Panc1 (cell line): ENCODE measurements at regions not wholly inside any gene's neighbourhood (a gene's known extent, or its start where the extent isn't known, plus 50 kb on each side); places are given as distances from the start of the nearest gene placed in this dataset.

ENCODE experiments used
- POLR2AphosphoS5 ChIP-seq: IDR thresholded peaks from 2 replicates; pipeline ENCODE4 v1.6.1; 2012; ENCODE audit warnings: mild to moderate bottlenecking, low read depth, low read length, moderate library complexity
- SIN3A ChIP-seq: IDR thresholded peaks from 2 replicates; pipeline ENCODE4 v1.6.1; 2012; ENCODE audit warnings: low read depth, mild to moderate bottlenecking, low read length, moderate library complexity, borderline replicate concordance; ENCODE audit not compliant: insufficient read depth
- TCF7L2 ChIP-seq: IDR thresholded peaks from 2 replicates; pipeline ENCODE4 v1.6.1; 2011; ENCODE audit warnings: mild to moderate bottlenecking, low read depth, low read length, inconsistent platforms
- TF ChIP-seq, protein P1 (sequence below): fragments of 450-650 bp; IDR thresholded peaks from 2 replicates; pipeline ENCODE4 v1.5.1; 2017; ENCODE audit warnings: mild to moderate bottlenecking
- TF ChIP-seq, protein P2 (sequence below), 2 experiments: IDR thresholded peaks; 2 replicates each; pipeline ENCODE4 v1.6.1; 2011 to 2012; ENCODE audit warnings: low read depth in 2 of 2, control low read depth in 1 of 2, low read length in 1 of 2, mild to moderate bottlenecking in 1 of 2, moderate library complexity in 1 of 2; ENCODE audit not compliant: insufficient read depth in 1 of 2

DNA sequence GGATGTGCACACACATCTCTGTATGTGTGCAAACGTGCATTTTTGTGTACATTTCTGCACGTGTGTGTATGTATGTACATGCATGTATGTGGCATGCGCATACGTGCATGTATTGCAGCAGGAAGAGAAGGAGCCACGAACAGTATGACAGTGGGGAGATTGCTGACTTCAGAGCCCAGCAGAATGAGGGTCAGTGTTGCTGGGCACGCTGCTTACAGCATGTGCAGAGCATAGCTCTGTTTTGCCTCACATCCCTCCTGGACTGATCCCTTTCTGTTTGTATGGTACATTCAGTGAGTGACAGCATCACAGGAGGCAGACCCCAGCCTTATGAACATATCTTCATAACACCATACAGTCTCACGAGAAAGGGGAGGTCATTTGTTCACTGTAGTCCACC is 934.0 kb upstream of the EEF2KMT start:
- TF ChIP-seq, protein P1, sequence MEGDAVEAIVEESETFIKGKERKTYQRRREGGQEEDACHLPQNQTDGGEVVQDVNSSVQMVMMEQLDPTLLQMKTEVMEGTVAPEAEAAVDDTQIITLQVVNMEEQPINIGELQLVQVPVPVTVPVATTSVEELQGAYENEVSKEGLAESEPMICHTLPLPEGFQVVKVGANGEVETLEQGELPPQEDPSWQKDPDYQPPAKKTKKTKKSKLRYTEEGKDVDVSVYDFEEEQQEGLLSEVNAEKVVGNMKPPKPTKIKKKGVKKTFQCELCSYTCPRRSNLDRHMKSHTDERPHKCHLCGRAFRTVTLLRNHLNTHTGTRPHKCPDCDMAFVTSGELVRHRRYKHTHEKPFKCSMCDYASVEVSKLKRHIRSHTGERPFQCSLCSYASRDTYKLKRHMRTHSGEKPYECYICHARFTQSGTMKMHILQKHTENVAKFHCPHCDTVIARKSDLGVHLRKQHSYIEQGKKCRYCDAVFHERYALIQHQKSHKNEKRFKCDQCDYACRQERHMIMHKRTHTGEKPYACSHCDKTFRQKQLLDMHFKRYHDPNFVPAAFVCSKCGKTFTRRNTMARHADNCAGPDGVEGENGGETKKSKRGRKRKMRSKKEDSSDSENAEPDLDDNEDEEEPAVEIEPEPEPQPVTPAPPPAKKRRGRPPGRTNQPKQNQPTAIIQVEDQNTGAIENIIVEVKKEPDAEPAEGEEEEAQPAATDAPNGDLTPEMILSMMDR, result no peak
- TF ChIP-seq POLR2AphosphoS5, result no peak
- TF ChIP-seq SIN3A, result no peak
- TF ChIP-seq, protein P2, sequence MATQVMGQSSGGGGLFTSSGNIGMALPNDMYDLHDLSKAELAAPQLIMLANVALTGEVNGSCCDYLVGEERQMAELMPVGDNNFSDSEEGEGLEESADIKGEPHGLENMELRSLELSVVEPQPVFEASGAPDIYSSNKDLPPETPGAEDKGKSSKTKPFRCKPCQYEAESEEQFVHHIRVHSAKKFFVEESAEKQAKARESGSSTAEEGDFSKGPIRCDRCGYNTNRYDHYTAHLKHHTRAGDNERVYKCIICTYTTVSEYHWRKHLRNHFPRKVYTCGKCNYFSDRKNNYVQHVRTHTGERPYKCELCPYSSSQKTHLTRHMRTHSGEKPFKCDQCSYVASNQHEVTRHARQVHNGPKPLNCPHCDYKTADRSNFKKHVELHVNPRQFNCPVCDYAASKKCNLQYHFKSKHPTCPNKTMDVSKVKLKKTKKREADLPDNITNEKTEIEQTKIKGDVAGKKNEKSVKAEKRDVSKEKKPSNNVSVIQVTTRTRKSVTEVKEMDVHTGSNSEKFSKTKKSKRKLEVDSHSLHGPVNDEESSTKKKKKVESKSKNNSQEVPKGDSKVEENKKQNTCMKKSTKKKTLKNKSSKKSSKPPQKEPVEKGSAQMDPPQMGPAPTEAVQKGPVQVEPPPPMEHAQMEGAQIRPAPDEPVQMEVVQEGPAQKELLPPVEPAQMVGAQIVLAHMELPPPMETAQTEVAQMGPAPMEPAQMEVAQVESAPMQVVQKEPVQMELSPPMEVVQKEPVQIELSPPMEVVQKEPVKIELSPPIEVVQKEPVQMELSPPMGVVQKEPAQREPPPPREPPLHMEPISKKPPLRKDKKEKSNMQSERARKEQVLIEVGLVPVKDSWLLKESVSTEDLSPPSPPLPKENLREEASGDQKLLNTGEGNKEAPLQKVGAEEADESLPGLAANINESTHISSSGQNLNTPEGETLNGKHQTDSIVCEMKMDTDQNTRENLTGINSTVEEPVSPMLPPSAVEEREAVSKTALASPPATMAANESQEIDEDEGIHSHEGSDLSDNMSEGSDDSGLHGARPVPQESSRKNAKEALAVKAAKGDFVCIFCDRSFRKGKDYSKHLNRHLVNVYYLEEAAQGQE (IDR thresholded peaks at IDR 0.05; ENCODE audit: insufficient read depth in 1 of 2, low read depth in 2 of 2, low read length in 1 of 2), result no peak
- TF ChIP-seq TCF7L2, result no peak
